Upper lobe of left lung (tissue), 4 donors: ENCODE measurements at regions not wholly inside any gene's neighbourhood (a gene's known extent, or its start where the extent isn't known, plus 50 kb on each side); places are given as distances from the start of the nearest gene placed in this dataset.

Source experiments
- CTCF ChIP-seq, 6 experiments: fragments of 450-650 bp in 4 of 6; fragments of 200-600 bp in 2 of 6; sonication (generic) in 2 of 6; IDR thresholded peaks; one replicate each; pipeline ENCODE4 v1.5.1; 2016 to 2019; ENCODE audit warnings: antibody characterized with exemption in 6 of 6
- POLR2A ChIP-seq, 4 donors: fragments of 450-650 bp; IDR thresholded peaks; one replicate each; pipeline ENCODE4 v1.5.1; 2016 to 2017; ENCODE audit warnings: antibody characterized with exemption in 4 of 4, mild to moderate bottlenecking in 2 of 4
- POLR2AphosphoS5 ChIP-seq, 2 donors: sonication (generic); formaldehyde crosslinking; IDR thresholded peaks; one replicate each; pipeline ENCODE4 v1.5.1; 2017; ENCODE audit warnings: antibody characterized with exemption in 2 of 2

GRCh38 chr5:174423558-174423957, 300.8 kb upstream of the MSX2 start:
- TF ChIP-seq POLR2AphosphoS5 (IDR thresholded peaks at IDR 0.05) (no peak), CTCF (IDR thresholded peaks at IDR 0.05) (no peak), POLR2A (IDR thresholded peaks at IDR 0.05) (no peak)
